ENCODE measurements at regions not wholly inside any gene's neighbourhood (a gene's known extent, or its start where the extent isn't known, plus 50 kb on each side); places are given as distances from the start of the nearest gene placed in this dataset.

DNA sequence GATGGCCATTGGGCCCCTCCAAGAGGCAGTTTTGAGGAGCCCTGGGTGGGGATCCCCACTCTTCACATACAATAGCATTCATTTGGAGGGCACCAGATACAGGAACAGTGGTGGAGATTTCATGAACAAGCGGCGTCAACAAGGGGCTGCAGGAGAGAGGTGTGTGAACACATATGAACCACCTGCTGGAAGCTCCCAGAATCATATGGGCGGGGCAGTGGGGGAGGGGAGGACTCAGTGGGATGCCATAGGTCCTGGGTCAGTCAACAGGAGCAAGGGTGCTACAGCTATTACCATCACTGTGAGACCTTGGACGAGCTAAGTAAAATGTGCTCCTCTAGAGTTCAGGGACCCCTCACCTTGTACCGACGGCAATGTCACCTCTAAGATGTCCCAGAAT, 100.4 kb upstream of the IRF2BP2 start:
- DNase-seq: no peak

DNA sequence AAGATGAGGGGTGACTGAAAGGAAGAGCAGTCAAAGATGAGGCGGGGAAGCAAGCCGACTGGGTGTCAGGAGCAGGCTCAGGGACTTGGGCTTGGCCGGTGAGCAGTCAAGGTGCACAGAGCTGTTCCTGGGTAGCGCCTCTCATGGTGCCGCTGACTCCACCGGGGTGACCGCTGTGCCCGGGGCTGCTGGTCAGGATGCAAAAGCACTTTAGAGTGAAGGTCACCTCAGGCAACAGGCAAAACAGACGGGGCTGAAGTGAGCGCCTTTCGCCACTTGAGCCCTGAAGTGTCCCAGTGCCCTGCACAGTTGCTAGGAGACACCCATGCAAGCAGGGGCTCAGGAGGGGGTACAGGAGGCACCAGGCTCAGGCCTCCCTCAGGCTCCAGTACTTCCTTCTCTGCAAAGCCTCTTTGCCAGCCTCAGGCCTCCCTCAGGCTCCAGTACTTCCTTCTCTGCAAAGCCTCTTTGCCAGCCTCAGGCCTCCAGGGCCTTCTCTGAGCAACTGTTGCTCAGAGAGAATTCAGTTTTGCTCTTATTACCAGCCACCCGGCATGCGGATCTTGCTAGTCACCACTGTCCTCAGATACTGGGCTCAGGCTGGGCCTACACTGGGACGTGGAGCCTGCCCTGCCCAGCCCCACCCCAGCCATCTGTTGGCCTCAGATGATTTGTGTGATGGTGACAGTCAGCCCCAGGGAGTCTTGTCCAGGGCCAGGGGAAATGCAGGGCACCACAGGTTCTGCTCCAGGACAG, 99.7 kb upstream of the IRF2BP2 start:
- DNase-seq: no peak

DNA sequence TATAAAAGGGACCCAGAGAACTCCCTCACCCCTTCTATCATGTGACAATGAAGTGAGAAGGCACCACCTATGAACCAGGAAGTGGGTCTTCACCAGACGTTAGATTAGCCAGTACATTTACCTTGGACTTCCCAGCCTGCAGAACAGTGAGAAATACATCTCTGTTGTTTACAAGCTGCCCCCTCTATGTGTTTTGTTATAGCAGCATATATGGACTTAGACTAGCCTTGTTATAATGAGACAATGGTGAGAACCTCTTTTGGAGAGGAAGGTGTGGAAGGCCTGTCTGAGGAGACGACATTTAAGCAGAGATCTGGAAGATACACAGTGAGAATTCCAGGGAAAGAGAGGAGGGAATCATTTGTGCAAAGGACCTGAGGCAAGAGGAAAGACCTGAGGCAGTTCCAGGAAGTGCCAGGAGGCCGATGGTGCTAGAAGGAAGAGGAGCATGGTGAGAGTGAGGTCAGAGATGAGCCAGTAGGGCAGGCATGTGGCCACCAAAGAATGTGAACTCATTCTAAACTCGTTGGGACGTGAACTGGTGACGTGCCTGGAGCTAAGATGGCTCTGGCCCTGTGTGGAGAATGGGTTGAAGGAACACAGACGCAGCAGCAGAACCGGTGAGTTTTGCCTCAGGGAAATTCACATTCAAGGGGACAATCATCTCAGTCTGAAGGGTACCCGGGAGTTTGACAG, 98.9 kb upstream of the IRF2BP2 start:
- DNase-seq: no peak

DNA sequence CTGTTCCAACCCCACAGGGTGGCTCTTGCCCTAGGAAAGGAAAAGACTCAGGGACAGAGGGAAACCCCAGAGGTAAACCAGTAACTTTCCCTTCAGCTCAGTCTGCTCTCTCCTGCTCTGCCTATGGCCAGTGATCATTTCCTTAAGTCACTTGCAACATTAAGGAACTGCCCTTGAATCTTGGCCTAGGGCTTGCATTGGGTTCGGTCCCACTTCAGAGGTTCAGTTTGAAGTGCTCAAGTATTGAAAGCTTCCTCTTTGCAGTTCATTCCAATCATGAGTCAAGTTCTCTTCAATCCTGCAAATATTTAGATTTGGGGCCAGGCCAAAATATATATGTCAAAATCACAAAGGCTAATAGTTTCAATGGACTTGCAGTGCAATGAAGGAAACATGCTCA, 97.7 kb upstream of the IRF2BP2 start:
- DNase-seq: no peak

DNA sequence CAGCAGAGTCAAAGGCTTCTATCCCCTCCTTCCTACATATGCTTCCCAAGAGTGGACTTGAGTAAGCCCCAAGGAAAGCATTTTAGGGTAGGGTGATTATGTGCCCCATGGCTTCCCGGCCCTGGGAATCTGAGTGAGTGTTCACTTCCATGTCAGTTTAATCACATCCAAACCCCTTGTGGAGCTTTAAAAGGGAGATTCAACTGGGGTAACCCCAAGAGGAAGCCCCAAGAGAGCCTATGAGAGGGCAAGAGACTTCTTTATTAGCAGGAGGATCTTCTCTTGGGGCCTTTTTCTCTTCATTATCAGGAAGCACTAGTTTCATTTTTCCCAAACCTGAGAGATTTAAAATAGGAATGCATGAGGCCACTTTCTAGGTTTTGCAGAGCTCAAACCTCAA, 97.0 kb upstream of the IRF2BP2 start:
- no peak for DNase-seq

DNA sequence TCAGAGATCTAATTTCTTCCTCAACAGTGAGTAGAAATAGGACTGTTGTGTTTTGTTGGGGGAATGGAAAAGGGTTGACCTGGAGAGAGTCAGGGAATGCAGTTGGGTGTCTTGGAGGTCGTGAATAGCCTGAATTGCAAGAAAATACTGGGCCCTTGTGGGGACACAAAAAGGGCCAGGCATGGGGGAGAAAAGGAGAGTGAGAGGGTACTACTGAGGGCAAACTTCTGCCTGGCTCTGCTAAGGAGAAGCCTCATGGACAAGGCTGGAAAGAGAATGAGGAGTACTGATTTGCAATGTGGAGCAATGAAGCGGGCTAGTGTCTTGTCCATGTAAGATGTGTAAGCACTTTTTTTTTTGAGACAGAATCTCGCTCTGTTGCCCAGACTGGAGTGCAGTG, 96.2 kb upstream of the IRF2BP2 start:
- DNase-seq: no peak

DNA sequence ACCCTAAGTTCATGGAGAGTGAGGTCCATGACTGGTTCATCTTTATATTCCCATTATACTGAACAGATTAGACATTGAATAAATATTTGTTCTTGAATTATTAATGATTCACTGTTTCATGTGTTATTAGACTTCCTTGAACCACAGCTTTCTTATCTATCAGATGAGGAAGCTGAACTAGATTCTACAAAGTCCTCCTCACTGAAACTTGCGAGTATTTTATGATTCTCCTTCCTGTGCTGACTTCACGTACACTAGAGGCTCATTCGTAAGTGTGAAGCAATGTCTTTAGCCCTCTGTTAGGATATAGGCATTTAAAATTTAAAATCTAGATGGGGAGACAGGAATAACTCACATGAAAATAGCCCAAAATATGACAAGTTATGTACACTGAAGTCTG, 95.6 kb upstream of the IRF2BP2 start:
- DNase-seq: no peak

DNA sequence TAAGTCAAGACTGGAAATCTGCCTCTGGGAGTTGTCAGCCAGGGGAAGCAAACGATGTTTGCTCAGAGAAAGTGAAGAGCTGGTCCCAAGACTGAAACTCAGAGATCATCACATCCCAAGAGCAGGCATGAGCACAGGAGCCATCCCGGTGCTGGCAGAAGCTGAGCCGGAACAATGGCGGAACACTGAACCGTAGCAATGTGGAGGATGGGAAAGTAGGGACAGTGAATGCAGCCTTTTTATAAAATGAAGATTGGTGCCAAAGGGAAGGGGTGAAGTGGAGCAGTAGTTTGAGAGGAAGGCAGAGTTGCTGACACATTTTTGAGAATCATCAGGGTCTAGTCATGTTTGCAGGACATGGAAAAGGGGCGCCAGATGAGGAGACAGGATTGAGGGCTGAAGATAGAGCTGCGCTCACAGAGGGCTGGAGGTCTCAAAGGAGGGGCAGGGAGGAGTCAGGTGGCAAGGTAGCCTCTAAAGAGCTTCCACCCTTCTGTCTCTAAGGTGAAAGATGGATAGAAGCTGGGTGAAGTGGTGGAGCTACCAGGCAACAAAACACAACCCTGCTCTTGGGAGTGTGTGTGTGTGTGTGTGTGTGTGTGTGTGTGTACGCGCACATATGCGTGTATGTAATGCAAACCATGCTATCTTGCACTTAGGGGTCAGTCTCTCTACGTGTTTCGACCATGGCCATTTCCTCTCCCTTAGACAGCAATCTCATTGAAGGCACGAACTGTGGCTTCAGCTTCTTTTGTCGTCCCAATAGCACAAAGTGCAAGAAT, 94.3 kb upstream of the IRF2BP2 start:
- DNase-seq: no peak

DNA sequence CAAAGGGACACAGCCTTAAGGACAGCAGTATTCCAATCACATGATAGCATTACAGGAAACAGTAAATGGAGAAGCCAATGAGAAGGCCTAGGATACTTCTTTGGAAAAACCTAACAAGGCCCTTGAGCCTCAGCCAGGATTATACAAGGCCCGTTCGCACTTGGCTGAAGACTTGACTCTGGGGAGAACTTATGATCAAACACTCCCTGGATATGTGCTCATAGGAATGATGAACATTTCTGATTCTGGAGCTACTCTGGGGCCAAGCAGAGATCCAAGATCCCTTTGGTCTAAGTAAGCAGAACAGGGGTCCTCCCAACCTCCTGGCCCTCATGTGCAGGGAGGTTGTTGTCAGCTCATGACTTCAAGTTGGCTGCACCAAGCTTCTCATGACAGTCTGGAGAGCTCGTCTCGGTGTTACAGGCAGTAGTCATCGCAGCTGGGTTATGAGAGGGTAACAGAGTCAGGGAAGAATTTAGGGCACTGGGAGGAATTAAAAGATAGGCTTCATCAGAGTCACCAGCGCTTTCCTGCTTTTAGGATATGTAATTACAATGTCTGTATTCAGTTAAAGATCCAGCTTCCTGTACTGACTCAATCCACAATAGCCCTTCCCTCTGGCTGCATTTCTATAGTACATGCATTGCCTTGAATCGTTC, 92.5 kb upstream of the IRF2BP2 start:
- DNase-seq: no peak

DNA sequence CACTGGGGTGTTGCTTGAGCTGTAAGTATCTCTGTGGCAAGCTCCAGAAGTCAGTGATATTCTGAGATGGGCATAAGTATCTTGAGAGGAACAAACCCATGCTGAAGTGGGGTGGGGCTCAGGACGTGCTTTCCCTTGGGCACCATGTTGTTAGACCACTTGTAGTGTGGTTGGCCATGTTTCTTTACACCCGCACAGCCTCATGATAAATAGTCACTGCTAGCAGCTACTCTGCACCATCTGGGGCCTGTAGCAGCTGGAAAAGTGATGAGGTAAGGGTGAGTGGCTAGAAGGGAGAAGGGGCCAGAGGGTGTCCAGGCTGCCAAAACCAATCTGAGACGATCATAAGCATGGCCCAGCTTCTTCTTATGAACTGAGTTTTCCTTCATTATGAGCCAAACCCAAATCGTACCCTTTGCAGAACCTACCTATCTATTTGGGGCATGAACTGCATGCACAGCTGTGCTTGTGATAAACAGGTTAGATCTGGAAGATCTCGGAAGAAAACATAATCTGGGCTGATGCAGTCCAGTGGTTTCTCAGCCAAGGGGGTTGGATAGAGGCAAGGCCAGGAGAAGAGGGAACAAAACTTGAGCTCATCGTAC, 91.9 kb upstream of the IRF2BP2 start:
- no peak for DNase-seq

DNA sequence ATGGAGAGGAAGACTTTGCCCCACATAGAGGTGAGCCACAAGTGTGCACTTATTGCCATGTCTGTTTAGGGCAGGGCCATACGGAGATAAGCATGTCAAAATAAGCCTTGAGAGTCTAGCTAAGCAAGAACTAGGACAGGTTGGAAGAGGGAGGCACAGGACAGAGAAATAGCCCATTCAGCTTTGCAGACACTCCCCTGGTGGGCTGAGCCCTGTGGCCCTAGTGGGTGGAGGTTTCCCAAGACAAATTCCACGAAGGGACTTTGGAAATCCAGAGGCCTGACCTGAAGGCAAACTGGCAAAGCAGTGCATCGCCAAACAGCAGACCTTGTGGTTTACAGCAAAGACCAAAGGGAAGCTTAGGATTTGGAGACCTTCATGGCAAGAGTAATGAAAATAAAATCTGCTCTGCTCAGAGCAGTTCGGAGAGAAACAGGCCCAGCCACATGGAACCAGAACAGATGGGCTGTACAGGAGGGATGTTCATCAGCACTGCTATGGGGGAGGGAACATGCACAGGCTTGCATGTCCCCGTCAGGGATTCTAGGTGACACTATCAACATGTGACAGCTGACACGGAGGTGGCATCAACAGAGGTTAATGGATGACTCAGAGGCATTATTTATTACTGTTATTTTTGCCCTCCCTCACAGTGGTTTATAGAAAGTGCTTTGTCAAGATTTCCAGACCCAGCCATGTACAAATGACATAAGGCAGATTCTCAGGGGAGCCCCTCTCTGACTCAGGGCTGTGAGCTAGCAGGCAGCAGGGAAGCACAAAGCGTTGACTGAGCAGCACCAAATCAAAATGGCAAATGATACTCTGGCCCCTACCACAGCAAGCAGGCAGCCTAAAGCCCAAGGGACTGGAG, 90.1 kb upstream of the IRF2BP2 start:
- peak; percentile 15 for DNase-seq

DNA sequence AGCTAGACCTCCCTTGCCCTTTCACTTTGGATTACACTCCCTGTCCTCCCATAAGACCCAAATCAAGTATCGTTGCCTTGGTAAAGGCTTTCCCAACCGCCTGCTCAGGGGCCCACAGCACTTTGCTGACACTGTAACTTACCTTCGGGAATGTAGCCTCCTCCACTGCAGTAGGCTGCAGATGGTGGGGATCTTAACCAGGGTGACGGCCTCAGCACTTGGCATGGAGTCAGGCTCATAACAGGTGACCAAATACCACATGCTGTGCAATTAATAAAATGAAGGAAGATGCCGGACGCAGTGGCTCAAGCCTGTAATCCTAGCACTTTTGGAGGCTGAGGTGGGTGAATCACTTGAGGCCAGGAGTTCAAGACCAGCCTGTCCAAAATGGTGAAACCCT, 88.7 kb upstream of the IRF2BP2 start:
- DNase-seq: no peak

DNA sequence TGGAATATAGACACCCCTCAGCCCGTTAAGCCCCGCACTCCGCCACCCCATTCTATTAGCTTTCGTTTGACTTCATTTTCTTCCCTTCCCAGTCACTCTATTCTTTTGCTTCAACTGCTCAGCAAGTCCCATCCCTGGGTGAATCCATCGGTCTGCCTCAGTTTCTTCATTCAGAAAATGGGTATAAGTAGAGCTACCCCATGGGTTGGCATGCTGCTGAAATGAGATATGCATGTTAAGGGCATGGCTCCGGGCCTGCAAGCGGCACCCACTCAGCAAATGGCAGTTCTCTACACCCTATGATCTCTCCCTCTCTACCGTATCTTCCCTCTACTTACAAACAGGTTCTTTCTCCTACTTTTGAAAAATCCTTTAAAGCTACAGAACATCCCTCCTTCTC, 87.8 kb upstream of the IRF2BP2 start:
- DNase-seq: no peak

DNA sequence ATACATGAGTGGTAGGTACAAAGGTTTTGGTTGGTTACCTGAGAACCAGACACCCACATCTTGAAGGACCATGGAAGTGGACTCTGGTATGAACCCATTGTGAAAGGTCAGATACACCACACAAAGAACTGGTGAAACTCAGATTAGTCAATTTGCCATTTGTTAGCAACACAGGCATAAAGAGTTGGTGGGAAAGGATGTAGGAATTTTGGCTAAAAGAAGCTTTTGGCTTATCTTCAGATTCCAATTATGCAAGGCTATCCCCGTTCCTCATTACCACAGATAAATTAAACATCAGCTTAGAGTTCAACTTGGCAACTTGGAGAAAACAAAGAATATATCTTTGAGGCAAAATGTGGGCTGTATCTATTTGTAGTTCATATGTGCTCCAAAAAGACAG, 87.0 kb upstream of the IRF2BP2 start:
- DNase-seq: no peak

DNA sequence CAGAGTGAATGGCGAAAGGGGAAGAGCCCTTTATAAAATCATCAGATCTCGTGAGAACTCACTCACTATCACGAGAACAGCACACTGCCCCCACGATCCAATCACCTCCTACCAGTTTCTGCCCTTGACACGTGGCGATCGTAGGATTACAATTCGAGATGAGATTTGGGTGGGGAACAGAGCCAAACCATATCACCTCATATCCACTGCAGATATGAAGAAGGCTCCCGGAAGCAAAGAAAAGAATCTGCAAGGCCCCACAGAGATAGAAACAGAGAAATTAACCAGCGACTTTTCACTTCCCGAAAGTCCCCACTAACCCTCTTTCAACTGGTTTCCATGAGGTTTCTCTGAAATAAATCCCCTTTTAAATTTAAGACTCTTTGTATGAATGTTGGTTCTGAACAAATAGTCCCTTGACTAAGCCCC, 86.2 kb upstream of the IRF2BP2 start:
- DNase-seq: no peak

DNA sequence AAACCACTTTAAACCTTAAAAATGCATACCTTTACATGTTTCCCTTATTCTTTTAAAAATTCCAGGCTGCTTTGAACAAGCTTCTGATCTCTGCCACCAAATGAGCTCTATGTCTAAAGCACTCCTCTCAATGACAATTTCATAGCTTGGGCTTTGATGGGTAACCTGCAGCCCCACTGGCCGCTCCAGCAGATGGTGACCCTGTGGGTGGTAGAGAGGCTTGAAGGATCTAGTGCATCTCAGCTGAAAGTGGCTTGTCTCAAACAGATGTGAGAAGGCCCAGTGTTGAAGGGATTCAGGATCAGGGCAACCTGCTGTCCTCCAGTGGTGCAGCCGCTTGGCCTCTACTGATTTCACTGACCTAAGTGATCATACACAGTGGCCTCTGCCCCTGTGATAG, 84.7 kb upstream of the IRF2BP2 start:
- DNase-seq: no peak

DNA sequence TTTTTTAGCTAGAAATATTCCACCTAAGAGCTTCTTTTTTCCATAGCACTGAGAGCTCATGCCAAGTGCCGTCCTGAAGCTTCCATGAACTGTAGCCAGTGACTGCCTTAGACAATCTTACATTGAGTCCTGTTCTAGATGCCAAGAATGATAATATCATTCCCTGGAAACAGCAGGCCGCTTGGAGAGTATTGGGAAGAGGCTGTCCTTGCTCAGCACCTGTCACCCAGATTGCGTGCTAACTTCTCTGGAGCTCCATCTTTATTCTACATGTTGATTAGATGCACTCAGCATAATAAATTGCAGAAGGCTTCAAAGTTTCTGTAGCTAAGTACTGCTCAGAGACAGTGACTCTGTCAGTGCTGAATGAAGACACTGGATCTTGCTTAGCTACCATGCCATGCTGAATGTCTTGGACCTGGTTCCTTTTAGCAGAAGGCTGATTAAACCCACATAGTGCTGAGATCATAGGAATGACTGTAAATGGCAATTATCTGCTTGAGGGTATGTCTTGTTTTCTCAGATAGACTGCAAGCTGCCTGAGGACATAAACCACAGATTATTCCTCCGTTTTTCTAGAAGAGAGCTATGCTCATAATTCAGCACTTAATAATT, 83.1 kb upstream of the IRF2BP2 start:
- no peak for DNase-seq

DNA sequence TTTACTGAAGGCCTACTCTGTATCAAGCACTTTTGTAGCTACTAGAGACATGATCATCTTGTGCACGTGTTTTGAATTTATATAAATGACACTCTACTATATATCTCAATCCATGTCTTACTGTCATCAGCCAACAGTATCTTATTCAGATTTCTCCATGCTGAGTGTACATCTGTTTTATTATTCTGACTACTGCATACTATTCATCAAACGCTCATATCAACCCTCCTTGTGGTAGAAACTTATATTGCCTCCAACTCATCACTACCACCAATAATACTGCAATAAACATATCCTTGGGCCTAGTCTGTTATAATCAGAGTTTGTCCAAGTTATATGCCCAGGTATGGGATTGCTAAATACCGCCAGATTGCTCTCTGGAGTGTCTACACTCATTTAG, 81.6 kb upstream of the IRF2BP2 start:
- no peak for DNase-seq

DNA sequence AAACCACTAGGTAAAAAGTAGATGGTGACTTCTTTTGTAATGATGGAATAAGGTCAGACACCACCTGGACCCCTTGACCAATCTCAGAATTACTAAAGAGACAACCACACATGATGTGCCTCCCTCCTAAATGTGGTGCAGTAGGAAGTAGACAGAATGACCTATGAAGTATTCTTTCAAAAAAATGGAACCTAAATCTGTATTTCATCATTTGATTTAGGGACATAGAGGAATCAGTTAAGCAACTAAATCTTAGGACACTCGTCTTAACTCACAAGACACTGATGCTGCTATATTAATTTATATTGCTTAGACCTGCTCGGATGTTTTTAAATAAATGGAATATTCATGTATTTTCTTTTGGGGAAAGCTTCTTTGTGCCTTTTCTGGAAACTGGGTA, 80.9 kb upstream of the IRF2BP2 start:
- DNase-seq: no peak

DNA sequence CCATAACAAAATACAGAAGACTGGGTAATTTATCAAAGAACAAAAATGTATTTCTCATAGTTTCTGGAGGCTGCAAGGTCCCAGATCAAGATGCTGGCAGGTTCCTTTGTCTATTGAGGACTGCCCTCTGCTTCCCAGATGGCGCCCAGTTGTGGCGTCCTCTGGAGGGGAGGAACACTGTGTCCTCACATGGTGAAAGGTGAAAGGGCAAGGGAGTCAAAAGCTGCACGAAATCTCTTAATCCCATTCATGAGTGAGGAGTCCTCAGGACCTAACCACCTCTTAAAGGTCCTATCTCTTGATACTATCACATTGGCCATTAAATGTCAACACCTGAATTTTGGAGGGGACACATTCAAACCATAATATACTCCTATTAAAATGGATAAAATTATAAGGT, 79.3 kb upstream of the IRF2BP2 start:
- no peak for DNase-seq

DNA sequence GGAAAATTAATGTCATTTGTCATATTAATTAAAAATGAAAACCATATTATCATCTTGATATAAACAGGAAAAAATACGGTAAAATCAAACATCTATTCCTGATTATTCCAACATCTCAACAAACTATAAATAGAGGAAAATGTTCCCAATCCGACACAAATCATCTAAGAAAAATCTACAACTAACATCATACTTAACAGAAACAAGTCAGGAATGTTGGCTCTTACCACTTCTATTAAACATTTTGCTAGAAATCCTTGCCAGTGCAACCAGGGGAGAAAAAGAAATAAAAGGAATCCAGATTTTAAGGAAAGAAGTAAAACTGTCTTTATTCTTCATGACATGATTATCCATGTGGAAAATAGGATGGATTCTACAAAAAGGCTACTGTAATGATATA, 77.0 kb upstream of the IRF2BP2 start:
- no peak for DNase-seq

DNA sequence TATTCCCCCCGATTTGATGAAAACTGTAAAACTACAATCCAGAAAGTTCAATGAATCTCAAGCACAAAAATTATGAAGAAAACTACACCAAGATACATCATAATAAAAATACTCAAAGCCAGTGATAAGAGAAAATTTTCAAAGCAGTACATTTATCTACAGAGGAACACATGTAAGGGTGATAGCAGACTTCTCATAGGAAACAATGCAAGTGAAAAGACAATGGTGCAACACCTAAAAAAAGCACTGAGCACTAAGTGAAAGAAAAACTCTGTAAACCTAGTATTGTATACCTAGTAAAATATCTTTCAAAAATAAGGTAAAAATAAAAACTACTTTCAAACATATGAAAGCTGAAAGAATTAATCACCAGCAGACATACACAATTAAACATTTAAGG, 76.1 kb upstream of the IRF2BP2 start:
- no peak for DNase-seq

Data from CD4-positive, alpha-beta T cell treated with Interleukin-17A for 4 hours (primary cell).